Heart left ventricle (tissue), 16 donors: ENCODE measurements at regions not wholly inside any gene's neighbourhood (a gene's known extent, or its start where the extent isn't known, plus 50 kb on each side); places are given as distances from the start of the nearest gene placed in this dataset.

Source experiments
- ATAC-seq, 4 donors: fragments of 200-7000 bp; cut with Tn5 transposase; one replicate each; pipeline ENCODE4 v1.9.1; 2020 to 2022; ENCODE audit warnings: moderate library complexity in 4 of 4, mild to moderate bottlenecking in 3 of 4, moderate number of reproducible peaks in 1 of 4
- DNase-seq, 5 donors: peaks; one replicate each; pipeline ENCODE4 v3.0.0-alpha.2; 2020
- H3K27ac ChIP-seq, 12 donors: fragments of 200-600 bp; sonication (generic) in 4 of 12; one replicate each; pipeline versions ENCODE4 v1.5.0 to v1.8.0; 2016 to 2022; ENCODE audit warnings: mild to moderate bottlenecking in 2 of 12
- H3K27me3 ChIP-seq, 9 donors: fragments of 200-600 bp; sonication (generic) in 2 of 9; one replicate each; pipeline versions ENCODE4 v1.5.1 to v1.8.0; 2016 to 2022; ENCODE audit warnings: mild to moderate bottlenecking in 3 of 9
- H3K36me3 ChIP-seq, 9 donors: fragments of 200-600 bp; sonication (generic) in 2 of 9; one replicate each; pipeline versions ENCODE4 v1.5.0 to v1.8.0; 2018 to 2022; ENCODE audit warnings: mild to moderate bottlenecking in 2 of 9
- H3K4me1 ChIP-seq, 12 donors: fragments of 200-600 bp; sonication (generic) in 4 of 12; one replicate each; pipeline versions ENCODE4 v1.5.0 to v1.8.0; 2016 to 2022; ENCODE audit warnings: mild to moderate bottlenecking in 3 of 12
- H3K4me3 ChIP-seq, 12 donors: fragments of 200-600 bp; sonication (generic) in 4 of 12; one replicate each; pipeline versions ENCODE4 v1.5.0 to v1.8.0; 2017 to 2022; ENCODE audit warnings: mild to moderate bottlenecking in 9 of 12, moderate library complexity in 4 of 12
- H3K9me3 ChIP-seq, 12 donors: fragments of 200-600 bp; sonication (generic) in 4 of 12; one replicate each; pipeline versions ENCODE4 v1.5.0 to v1.8.0; 2016 to 2022; ENCODE audit warnings: mild to moderate bottlenecking in 1 of 12
- POLR2A ChIP-seq, 2 donors: fragments of 450-650 bp; IDR thresholded peaks; one replicate each; pipeline ENCODE4 v1.6.1; 2017; ENCODE audit warnings: antibody characterized with exemption in 2 of 2, mild to moderate bottlenecking in 2 of 2, moderate library complexity in 2 of 2
- WGBS, 4 donors: extraction: QIAGEN DNeasy Blood & Tissue Kit in 2 of 4; methylation state at CpG; one replicate each; pipeline versions ENCODE4 v1.1.5 to v1.1.7; 2013 to 2018; 5-methylcytosine and 5-hydroxymethylcytosine counted together
- intact Hi-C, 10 donors: fragments of 100-400 bp; cut with DNase I; formaldehyde crosslinking; loops; one replicate each; pipeline versions ENCODE4 v1.11.1 to v1.14.2; 2022
- TF ChIP-seq, protein P1 (sequence below), 12 donors: fragments of 200-600 bp; sonication (generic) in 4 of 12; IDR thresholded peaks; one replicate each; pipeline versions ENCODE4 v1.5.0 to v1.8.0; 2018 to 2022; ENCODE audit warnings: antibody characterized with exemption in 12 of 12, mild to moderate bottlenecking in 5 of 12
- donor health status: ischemic (EF 13 %, LVEDD 7.1; RV severe dilation, severe dysfunction).
- donor health status: healthy with polysubstance abuse.
- donor health status: DM: no; HTN: yes; CAD: no.
- donor health status: DM: no; HTN: no; CAD: no.
- donor health status: ischemic (EF 25% LVEDD 6.9; RV normal size, moderate dysfunction).
- donor health status: ischemic (EF 25% LVEDD 5.7; RV mildly dilated, moderate dysfunction).
- donor health status: healthy.
- donor health status: DM: yes; HTN: yes; CAD: no.
- donor health status: ischemic (EF 35%, LVEDD 5.7; RV mildly dilated, moderate dysfunction).
- donor health status: nonischemic (EF 11% LVEDD 7.7; RV severe dilation, severe dysfunction).
- donor health status: DM: yes; HTN: yes; CAD: no.
- donor health status: PGD.
- donor health status: ischemic (EF 29% LVEDD 5.4; RV normal size, mild dysfunction).
- donor health status: nonischemic (EF 23%, LVEDD 6.1; RV moderate dilation, normal function).

- Histone ChIP-seq H3K27me3 (no peaks in the 10 kb centered on the region), H3K4me1 (no peaks in the 10 kb centered on the region), H3K9me3 (peaks cover 0 to 6% (median 0%) of the 10 kb centered on the region in 12 donors), H3K27ac (no peak overlapping the region), H3K36me3 (no peaks in the 10 kb centered on the region), H3K4me3 (no peak overlapping the region)
- ATAC-seq: no peak
- no peak for DNase-seq
- intact Hi-C loops: no loop called here
- TF ChIP-seq, protein P1, sequence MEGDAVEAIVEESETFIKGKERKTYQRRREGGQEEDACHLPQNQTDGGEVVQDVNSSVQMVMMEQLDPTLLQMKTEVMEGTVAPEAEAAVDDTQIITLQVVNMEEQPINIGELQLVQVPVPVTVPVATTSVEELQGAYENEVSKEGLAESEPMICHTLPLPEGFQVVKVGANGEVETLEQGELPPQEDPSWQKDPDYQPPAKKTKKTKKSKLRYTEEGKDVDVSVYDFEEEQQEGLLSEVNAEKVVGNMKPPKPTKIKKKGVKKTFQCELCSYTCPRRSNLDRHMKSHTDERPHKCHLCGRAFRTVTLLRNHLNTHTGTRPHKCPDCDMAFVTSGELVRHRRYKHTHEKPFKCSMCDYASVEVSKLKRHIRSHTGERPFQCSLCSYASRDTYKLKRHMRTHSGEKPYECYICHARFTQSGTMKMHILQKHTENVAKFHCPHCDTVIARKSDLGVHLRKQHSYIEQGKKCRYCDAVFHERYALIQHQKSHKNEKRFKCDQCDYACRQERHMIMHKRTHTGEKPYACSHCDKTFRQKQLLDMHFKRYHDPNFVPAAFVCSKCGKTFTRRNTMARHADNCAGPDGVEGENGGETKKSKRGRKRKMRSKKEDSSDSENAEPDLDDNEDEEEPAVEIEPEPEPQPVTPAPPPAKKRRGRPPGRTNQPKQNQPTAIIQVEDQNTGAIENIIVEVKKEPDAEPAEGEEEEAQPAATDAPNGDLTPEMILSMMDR (IDR thresholded peaks at IDR 0.05): no peak
- TF ChIP-seq POLR2A (IDR thresholded peaks at IDR 0.05): no peak
- 63 to 72% (median 65%) methylated on average over 4 of the region's 4 CpGs for WGBS, 4 donors
Observed at GRCh38 chr15:46735115-46735514, 982.2 kb upstream of the SEMA6D start.

- H3K4me1 ChIP-seq: no peaks in the 10 kb centered on the region
- TF ChIP-seq POLR2A (IDR thresholded peaks at IDR 0.05): no peak
- TF ChIP-seq, protein P1 (IDR thresholded peaks at IDR 0.05): no peak
- intact Hi-C loops: no loop called here
- 40 to 51% (median 48%) methylated on average over 3 of the region's 3 CpGs for WGBS, 4 donors
- H3K36me3 ChIP-seq: no peaks in the 10 kb centered on the region
- no peak overlapping the region for H3K27ac ChIP-seq
- no peak for ATAC-seq
- H3K4me3 ChIP-seq: no peak overlapping the region
- H3K27me3 ChIP-seq: no peaks in the 10 kb centered on the region
- no peak for DNase-seq
- peaks cover 0 to 7% (median 0%) of the 10 kb centered on the region in 12 donors for H3K9me3 ChIP-seq
Observed at GRCh38 chr15:46751303-46751702, 966.0 kb upstream of the SEMA6D start.

DNA sequence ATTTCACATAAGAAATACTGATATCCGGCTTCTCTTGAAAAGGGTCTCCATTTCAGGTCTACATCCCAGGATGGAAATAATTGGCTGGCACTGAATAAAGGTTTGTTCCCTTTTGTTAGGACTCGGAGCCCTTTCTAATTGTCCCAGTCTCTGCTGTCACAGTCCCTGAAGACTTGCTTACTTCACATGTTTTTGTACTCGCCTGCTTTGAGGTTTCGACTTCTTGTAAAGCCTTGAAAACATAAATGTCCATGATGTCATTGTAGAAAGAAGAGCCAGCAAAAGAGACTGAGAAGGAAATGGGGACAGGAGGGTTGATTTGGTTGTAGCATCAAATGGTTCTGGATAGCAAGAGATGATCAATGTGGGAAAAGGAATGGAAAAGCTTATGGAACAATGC is 963.4 kb upstream of the SEMA6D start:
- Histone ChIP-seq H3K27me3 (no peaks in the 10 kb centered on the region), H3K27ac (no peak overlapping the region), H3K4me1 (no peaks in the 10 kb centered on the region), H3K4me3 (no peak overlapping the region), H3K36me3 (no peaks in the 10 kb centered on the region), H3K9me3 (peaks cover 0 to 8% (median 0%) of the 10 kb centered on the region in 12 donors)
- intact Hi-C loops: no loop called here
- 76 to 85% (median 79%) methylated on average over 4 of the region's 4 CpGs for whole genome bisulfite sequencing, 4 donors
- DNase-seq: no peak
- ATAC-seq: no peak
- no peak for TF ChIP-seq POLR2A (IDR thresholded peaks at IDR 0.05)
- TF ChIP-seq, protein P1 (IDR thresholded peaks at IDR 0.05): no peak

DNA sequence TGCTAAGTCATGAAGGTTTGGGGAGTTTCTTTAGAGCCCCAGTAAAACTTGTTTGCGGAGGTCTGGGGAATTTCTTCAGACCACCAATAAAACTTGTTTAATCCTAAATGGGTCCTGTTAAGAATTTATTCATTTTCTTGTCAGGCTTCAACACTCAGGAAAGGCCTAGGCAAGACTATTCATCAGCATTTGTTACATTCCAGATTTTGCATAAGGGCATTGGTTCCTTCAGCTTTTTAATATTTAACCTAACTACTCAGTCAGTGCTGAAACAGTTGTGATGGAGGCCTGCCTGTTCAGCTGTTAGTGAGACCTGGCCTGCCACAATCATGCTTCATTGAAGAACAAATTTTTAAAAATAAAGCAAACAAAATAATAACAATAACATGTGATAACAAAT is 954.2 kb upstream of the SEMA6D start:
- H3K27ac ChIP-seq: no peak overlapping the region
- H3K4me3 ChIP-seq: no peak overlapping the region
- no peaks in the 10 kb centered on the region for H3K36me3 ChIP-seq
- no peak for ATAC-seq
- WGBS, 4 donors: 90 to 98% (median 94%) methylated on average over 1 of the region's 1 CpG
- peaks cover 0 to 13% (median under 1%) of the 10 kb centered on the region in 12 donors for H3K9me3 ChIP-seq
- H3K27me3 ChIP-seq: no peaks in the 10 kb centered on the region
- H3K4me1 ChIP-seq: no peaks in the 10 kb centered on the region
- DNase-seq: no peak
- intact Hi-C loops: no loop called here
- TF ChIP-seq, protein P1 (IDR thresholded peaks at IDR 0.05): no peak
- no peak for TF ChIP-seq POLR2A (IDR thresholded peaks at IDR 0.05)
